GF-D8 (cell line): ENCODE measurements at regions not wholly inside any gene's neighbourhood (a gene's known extent, or its start where the extent isn't known, plus 50 kb on each side); places are given as distances from the start of the nearest gene placed in this dataset.
"Not testable (repeated sequence)": the region's sequence is repeated elsewhere in the genome, so short reads cannot be mapped to it uniquely, and the experiment has no call there.

ENCODE experiments used
- DNase-seq: peaks from one replicate; lab custom pipeline; 2025; lab: John Stamatoyannopoulos, UW

DNA sequence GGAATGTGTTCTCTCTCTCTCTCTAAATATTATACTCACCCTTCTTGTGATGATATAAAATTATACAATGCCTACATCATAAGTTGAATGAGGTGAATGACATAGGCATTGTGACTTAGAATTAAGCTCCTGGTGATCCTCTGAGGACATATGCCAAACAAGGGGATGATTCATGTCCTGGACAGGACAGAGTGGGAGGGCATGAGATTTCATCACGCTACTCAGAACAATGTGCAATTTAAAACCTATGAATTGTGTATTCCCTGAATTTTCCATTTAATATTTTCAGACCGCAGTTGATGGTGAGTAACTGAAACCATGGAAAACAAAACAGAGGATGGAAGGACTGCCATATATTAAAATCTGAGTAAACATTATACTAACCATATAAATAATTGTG, 782.2 kb upstream of the NUDT12 start:
- no peak for DNase-seq

DNA sequence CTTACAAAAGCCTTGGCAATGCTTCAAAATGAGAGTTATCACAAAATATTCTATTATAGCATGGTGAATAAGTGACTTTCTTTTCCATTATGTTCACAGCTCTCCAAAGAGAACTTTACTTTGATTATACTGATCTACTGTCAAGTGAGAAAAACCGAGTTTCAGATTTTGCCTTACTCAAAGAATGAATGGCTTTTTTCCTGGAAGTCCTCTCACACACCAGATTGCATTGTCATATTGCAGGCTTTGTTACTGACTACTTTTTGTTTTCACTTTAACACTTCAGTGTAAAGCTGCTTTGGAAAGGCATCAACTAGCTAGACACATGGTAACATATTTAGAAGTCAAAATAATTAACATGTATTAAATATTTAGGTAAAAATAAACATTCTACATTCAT, 765.2 kb upstream of the NUDT12 start:
- DNase-seq, result no peak

DNA sequence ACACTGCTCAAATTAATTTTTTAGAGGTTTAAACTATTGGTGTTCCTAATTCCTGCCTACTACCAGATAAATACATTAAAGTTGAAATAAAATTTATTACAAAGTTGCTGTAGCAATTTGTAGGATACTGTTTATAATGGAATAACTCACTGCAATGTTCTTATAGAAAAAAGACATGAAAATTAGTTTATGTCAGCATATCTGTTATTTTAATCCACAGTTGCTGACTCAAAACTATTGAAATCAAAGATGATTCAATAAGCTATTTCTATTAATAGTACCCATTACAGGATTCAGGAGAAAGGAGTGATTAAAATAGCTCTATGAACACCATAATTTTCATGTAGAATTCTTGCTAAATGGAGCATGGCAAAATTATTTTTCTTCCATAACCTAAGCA, 764.4 kb upstream of the NUDT12 start:
- no peak for DNase-seq

DNA sequence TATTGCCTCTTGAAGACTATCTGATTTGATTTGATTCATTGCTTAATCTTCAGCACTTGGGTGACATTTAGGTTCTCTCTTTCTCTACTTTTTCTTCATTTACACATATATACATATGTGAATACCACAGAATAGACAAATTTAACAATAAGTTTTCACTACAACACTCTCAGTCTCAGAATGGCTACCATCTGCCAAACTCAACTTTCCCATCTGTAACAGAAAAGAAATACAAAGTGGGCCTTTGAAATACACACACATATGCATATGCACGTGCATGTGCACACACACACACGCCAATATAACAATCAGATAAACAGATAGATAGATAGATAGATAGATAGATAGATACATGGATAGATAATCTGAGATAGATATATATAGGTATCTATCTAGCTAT, 762.8 kb upstream of the NUDT12 start:
- no peak for DNase-seq

DNA sequence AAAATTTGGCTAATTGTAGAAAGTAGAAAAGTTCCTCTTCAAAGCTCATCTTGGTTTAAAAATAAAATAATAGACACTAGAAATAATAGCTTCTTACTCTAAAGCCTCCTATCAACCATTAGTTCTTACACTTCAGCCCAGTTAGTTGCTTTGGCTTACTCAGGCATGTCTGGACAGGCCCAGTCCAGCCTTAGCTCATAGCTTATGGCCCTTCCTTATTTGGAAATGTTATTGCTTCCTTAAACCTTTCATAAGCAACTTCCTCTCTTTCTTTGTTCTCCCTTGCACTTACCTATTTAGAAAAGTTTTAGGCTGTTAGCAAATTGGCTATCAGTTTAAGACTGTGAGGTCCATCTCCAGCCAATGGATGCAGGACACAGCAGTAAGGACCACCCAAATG, 754.1 kb upstream of the NUDT12 start:
- DNase-seq, result not testable (repeated sequence)

DNA sequence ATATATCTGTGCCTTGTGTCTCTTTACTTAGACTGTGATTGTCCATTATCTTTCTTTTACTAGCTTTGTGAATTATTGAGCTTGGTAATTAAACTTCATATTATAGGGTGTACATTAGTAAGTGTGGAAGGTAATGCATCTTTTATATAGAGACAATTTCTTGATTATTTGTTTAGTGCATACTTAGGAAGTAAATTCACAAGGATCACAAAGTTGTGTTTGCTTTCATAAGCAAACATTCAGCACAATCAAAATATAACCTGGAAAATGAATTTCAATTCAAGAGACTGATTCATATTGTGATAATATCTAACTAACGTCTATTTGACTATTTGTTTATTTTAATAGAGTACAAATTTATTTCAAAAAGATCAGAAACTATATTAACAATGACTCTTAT, 749.9 kb upstream of the NUDT12 start:
- no peak for DNase-seq

GRCh38 chr5:104305602-104306001, 743.0 kb upstream of the NUDT12 start:
- no peak for DNase-seq

GRCh38 chr5:104299998-104300706, 737.6 kb upstream of the NUDT12 start:
- DNase-seq, result no peak

- DNase-seq, result no peak
These were observed 735.9 kb upstream of the NUDT12 start for GRCh38 chr5:104298518-104298917.

DNA sequence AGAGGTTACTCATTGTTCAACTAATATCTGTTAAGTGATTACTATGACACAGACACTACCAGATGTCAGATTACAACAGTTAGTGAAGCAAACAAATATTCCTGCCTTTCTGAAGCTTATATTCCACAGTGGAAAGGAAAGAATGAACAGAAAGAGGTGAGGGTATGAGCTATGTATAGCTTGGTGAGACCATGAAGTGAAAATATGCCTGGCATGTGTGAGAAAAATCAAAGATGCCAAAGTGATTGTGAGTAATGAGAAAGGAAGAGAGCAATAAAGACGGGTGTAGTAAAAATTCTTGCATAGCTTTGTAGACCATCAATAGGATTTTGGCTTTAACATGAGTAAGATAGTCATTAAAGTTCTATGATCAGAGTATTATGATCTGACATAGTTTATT, 734.5 kb upstream of the NUDT12 start:
- no peak for DNase-seq

GRCh38 chr5:104295991-104296390, 733.4 kb upstream of the NUDT12 start:
- DNase-seq, result no peak

GRCh38 chr5:104283136-104283535, 720.5 kb upstream of the NUDT12 start:
- no peak for DNase-seq

- DNase-seq, result no peak
These were observed 711.1 kb upstream of the NUDT12 start for GRCh38 chr5:104273725-104274124.

- DNase-seq, result no peak
These were observed 704.9 kb upstream of the NUDT12 start for GRCh38 chr5:104267320-104268015.

DNA sequence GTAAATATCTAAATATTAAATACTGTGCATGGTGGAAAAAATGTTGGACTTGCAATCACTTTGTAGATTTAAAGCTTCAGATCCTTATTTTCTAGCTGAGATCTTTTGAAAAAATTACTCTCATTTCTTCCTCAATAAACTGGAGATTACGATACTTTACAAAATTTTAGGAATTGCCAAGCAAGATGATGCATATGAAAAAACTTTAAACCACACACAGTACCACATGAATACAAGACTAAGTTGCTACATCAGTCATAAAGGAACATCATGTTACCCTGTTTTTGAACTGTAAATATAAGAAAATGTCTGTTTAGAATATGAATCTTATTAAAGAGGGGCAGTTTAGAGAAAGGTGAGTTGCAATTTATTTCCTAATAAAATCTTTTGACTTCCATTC, 703.6 kb upstream of the NUDT12 start:
- DNase-seq, result no peak

- no peak for DNase-seq
These were observed 703.0 kb upstream of the NUDT12 start for GRCh38 chr5:104265531-104266140.

DNA sequence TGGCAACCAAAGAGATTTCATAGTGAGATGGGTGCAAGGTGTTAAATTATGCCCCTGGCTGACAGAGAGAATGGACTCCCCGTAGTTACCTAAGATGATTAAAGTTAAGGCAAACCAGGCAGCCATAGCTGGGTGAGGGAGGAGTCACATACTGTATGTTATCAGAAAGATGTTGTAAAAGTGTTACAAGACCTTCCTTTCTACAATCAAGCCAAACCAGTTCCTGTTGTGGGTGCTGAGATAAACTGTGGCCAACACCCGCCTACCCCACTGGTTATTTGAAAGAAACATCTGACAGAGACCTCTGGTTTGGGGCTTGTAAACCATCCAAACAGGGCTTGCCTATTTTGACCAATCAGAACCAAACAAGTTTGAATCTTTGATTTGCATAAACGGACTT, 684.7 kb upstream of the NUDT12 start:
- no peak for DNase-seq

GRCh38 chr5:104241046-104241445, 678.5 kb upstream of the NUDT12 start:
- DNase-seq, result no peak

DNA sequence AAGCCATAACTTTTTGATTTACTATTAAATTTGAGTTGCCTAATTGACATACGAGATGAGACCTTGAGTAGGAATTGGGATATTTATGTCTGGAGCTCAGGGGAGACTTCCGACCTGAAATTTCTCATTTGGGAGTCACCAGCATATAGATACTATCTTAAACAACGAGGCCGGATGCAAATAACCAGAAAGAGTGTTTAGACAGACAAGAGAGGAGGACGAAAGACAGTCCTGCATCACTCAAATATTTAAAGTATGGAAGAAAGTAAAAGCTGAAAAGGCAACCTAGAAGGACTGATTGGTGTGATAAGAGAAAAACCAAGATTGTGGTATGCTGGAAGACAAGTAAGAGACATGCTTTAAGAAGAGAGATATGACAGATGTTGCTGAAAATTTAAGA, 675.0 kb upstream of the NUDT12 start:
- DNase-seq, result no peak

GRCh38 chr5:104223885-104224773, 661.5 kb upstream of the NUDT12 start:
- no peak for DNase-seq

DNA sequence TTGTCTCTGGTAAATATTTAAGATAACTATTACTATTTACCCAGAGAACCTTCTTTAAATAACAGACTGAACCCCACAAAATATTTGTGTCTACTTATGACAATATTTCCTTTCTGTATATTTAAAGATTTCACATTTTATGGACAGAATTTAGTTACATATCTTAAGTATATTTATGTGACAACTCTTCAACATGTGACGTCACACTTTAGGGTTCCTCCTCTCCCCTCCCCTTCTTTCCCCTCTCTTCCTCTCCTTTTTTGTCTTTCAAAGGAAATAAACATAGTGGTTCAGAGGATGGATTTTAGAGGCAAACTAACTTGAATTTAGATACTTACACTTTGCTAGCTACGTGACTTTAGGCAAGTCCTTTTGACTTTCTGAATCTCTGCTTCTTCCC, 655.6 kb upstream of the NUDT12 start:
- DNase-seq, result no peak

DNA sequence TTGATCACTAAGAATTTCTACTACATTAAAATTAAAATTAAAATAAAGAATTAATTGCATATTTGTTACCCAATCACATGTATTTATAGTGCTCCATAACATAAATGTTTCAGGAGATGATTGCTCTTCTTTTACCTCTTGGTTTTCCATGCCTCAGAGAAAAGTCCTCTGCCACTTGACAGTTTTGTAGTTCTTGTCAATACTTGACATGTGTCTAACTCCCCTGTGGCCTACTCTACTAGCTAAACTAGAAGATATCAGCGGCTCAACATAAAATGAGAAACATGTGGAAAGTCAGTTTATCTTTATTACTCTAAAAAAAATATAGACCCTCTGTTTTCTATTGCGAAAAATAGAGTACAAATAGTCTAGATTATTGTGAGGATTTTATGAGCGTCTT, 650.6 kb upstream of the NUDT12 start:
- DNase-seq, result no peak
